IMR-90 (cell line): ENCODE measurements at regions not wholly inside any gene's neighbourhood (a gene's known extent, or its start where the extent isn't known, plus 50 kb on each side); places are given as distances from the start of the nearest gene placed in this dataset.

Experiments
- POLR2A ChIP-seq: IDR thresholded peaks from 2 replicates; pipeline ENCODE4 v1.6.1; 2012; ENCODE audit warnings: mild to moderate bottlenecking, low read depth, low read length
- RFX5 ChIP-seq: IDR thresholded peaks from 2 replicates; pipeline ENCODE4 v1.8.0; 2012; ENCODE audit warnings: low read depth, mild to moderate bottlenecking, low read length, moderate library complexity
- SMC3 ChIP-seq: fragments of 150-350 bp; IDR thresholded peaks from 2 replicates; pipeline ENCODE4 v1.6.1; 2016; ENCODE audit warnings: low read depth, mild to moderate bottlenecking, antibody characterized with exemption, low read length, moderate library complexity
- TF ChIP-seq, protein P1 (sequence below): conservative IDR thresholded peaks from 2 replicates; pipeline ENCODE4 v1.5.1; 2012; ENCODE audit warnings: mild to moderate bottlenecking, low read depth, low read length, improper control_type of control experiment

GRCh38 chr18:39496986-39497385, 1931.4 kb upstream of the CELF4 start:
- TF ChIP-seq POLR2A: no peak
- TF ChIP-seq, protein P1, sequence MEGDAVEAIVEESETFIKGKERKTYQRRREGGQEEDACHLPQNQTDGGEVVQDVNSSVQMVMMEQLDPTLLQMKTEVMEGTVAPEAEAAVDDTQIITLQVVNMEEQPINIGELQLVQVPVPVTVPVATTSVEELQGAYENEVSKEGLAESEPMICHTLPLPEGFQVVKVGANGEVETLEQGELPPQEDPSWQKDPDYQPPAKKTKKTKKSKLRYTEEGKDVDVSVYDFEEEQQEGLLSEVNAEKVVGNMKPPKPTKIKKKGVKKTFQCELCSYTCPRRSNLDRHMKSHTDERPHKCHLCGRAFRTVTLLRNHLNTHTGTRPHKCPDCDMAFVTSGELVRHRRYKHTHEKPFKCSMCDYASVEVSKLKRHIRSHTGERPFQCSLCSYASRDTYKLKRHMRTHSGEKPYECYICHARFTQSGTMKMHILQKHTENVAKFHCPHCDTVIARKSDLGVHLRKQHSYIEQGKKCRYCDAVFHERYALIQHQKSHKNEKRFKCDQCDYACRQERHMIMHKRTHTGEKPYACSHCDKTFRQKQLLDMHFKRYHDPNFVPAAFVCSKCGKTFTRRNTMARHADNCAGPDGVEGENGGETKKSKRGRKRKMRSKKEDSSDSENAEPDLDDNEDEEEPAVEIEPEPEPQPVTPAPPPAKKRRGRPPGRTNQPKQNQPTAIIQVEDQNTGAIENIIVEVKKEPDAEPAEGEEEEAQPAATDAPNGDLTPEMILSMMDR: no peak
- TF ChIP-seq RFX5: no peak
- no peak for TF ChIP-seq SMC3
